ENCODE measurements at regions not wholly inside any gene's neighbourhood (a gene's known extent, or its start where the extent isn't known, plus 50 kb on each side); places are given as distances from the start of the nearest gene placed in this dataset.

GRCh38 chrX:5145957-5146356 lies 1082.7 kb downstream of the NLGN4X start:
- no peak for TF ChIP-seq SMC3 (conservative IDR thresholded peaks at IDR 0.05; ENCODE audit: poor library complexity)
- TF ChIP-seq, protein P1, sequence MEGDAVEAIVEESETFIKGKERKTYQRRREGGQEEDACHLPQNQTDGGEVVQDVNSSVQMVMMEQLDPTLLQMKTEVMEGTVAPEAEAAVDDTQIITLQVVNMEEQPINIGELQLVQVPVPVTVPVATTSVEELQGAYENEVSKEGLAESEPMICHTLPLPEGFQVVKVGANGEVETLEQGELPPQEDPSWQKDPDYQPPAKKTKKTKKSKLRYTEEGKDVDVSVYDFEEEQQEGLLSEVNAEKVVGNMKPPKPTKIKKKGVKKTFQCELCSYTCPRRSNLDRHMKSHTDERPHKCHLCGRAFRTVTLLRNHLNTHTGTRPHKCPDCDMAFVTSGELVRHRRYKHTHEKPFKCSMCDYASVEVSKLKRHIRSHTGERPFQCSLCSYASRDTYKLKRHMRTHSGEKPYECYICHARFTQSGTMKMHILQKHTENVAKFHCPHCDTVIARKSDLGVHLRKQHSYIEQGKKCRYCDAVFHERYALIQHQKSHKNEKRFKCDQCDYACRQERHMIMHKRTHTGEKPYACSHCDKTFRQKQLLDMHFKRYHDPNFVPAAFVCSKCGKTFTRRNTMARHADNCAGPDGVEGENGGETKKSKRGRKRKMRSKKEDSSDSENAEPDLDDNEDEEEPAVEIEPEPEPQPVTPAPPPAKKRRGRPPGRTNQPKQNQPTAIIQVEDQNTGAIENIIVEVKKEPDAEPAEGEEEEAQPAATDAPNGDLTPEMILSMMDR (IDR thresholded peaks at IDR 0.05; ENCODE audit: poor library complexity, severe bottlenecking): no peak
- no peak for TF ChIP-seq MXI1 (conservative IDR thresholded peaks at IDR 0.05; ENCODE audit: poor library complexity, severe bottlenecking)

Measured in neural cell (in vitro differentiated cells).